ENCODE measurements at regions not wholly inside any gene's neighbourhood (a gene's known extent, or its start where the extent isn't known, plus 50 kb on each side); places are given as distances from the start of the nearest gene placed in this dataset.
A peak's percentile ranks its signal among the peaks of the same experiment; 100 is the strongest.

- ChIA-PET CTCF (no interaction called here), POLR2A (ENCODE audit: unreplicated experiment) (no interaction called here)
- Histone ChIP-seq H2AK9ac (replicated peaks; ENCODE audit: low read depth, low read length, poor library complexity) (no peak overlapping the region), H4K5ac (ENCODE audit: low read depth, low read length) (no peak overlapping the region), H2BK15ac (ENCODE audit: low read depth, low read length) (no peak overlapping the region), H3K36me3 (ENCODE audit: control insufficient read depth, insufficient read depth, low read length) (no peaks in the 10 kb centered on the region), H3K18ac (ENCODE audit: low read depth, low read length) (no peak overlapping the region), H2BK20ac (ENCODE audit: low read depth, low read length) (no peak overlapping the region), H3K14ac (replicated peaks; ENCODE audit: low read depth, low read length) (no peak overlapping the region), H4K20me1 (ENCODE audit: insufficient read depth, low read length) (no peaks in the 10 kb centered on the region), H3K27ac (ENCODE audit: insufficient read depth, low read length) (no peak overlapping the region), H3K56ac (ENCODE audit: extremely low read depth, insufficient read depth, low read length) (no peak overlapping the region), H2BK120ac (ENCODE audit: low read depth, low read length) (no peak overlapping the region), H2BK5ac (ENCODE audit: low read depth, low read length, poor library complexity, severe bottlenecking) (no peak overlapping the region), H3K9ac (ENCODE audit: low read depth, low read length) (no peak overlapping the region), H3K4ac (ENCODE audit: low read depth, low read length) (no peak overlapping the region), H2AK5ac (ENCODE audit: low read depth, low read length) (no peak overlapping the region), H3K9me3 (ENCODE audit: control insufficient read depth, insufficient read depth, low read length) (peaks cover 11% of the 10 kb centered on the region; the same call in 1 of the 2 replicates), H3K4me1 (ENCODE audit: control insufficient read depth, insufficient read depth, low read length) (no peaks in the 10 kb centered on the region), H4K91ac (ENCODE audit: insufficient read depth, low read depth, low read length) (no peak overlapping the region), H3K23ac (ENCODE audit: low read depth, low read length) (no peak overlapping the region), H4K8ac (ENCODE audit: low read depth in 2 of 2, low read length in 2 of 2) (no peak overlapping the region), H2AFZ (replicated peaks; ENCODE audit: low read length, poor library complexity) (no peak overlapping the region), H3K4me2 (ENCODE audit: low read depth, low read length) (no peak overlapping the region), H3K79me1 (ENCODE audit: low read depth in 1 of 2, low read length in 2 of 2) (no peaks in the 10 kb centered on the region), H3K9me1 (ENCODE audit: insufficient read depth, low read length) (no peaks in the 10 kb centered on the region), H3K27me3 (ENCODE audit: control insufficient read depth, insufficient read depth, low read length) (no peaks in the 10 kb centered on the region), H3K4me3 (ENCODE audit: insufficient read depth, low read depth, low read length) (no peak overlapping the region)
- WGBS, 2 experiments (ENCODE audit: extremely low coverage in 2 of 2, insufficient read length in 1 of 2) = no CpG with 5 or more reads among the region's 4 CpGs
- BruUV-seq (replicated peaks) = no TSS peak
- ATAC-seq (ENCODE audit: low read depth) (no peak), DNase-seq (no peak)
- in situ Hi-C loops (cut with MboI; ENCODE audit: low sequenced_read_pairs) (no loop called here), dilution Hi-C loops (cut with HindIII; ENCODE audit: low sequenced_read_pairs, unreplicated experiment) (no loop called here), intact Hi-C loops (cut with micrococcal nuclease) (no loop called here)
- TF ChIP-seq MAFK (IDR thresholded peaks at IDR 0.05; ENCODE audit: low read depth, low read length) (peak; percentile 61), RAD21 (IDR thresholded peaks at IDR 0.05; ENCODE audit: low read length) (no peak)
Observed at GRCh38 chr7:145959981-145960380, 156.6 kb upstream of the CNTNAP2 start.

Data from IMR-90 (cell line).